IPS-NIHi11 (cell line): ENCODE measurements at regions not wholly inside any gene's neighbourhood (a gene's known extent, or its start where the extent isn't known, plus 50 kb on each side); places are given as distances from the start of the nearest gene placed in this dataset.
A peak's percentile ranks its signal among the peaks of the same experiment; 100 is the strongest.

Experiments used
- DNase-seq: peaks from one replicate; pipeline ENCODE4 v3.0.0; 2012; ENCODE audit warnings: mixed read lengths, low spot score

DNA sequence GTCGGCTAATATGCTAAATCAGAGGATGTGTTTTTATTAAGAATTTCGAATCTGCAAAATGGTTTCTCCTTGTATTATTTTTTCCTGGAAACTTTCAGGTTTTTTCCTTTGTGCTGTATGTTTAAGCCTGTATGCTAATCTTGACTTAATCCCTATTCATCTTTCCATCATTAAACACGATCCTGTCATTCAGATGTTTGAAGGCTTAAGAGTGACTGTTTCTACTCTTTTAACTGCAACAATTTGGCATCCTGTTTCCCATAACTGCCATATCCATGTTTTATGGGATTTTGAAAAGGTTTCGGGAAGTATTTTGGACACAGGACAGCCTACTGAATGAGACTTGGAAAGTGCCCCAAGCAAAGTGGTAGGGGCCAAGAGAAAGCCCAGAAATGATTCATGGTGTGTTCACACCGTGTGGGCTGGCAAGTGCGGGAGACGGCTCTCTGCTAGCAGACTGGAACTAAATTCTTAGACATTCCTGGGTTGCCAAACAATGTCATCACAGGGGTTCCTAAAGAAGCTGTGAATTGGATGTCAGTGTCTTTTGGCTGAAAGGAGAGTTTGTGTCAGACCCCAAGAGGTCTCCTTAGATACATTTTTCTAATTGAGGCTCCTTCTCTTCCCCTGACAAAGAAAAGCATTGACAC, 125.4 kb upstream of the ADAMTS16 start:
- DNase-seq, result peak; percentile 26

- no peak for DNase-seq
These were observed 122.1 kb upstream of the ADAMTS16 start for GRCh38 chr5:5017827-5018577.

DNA sequence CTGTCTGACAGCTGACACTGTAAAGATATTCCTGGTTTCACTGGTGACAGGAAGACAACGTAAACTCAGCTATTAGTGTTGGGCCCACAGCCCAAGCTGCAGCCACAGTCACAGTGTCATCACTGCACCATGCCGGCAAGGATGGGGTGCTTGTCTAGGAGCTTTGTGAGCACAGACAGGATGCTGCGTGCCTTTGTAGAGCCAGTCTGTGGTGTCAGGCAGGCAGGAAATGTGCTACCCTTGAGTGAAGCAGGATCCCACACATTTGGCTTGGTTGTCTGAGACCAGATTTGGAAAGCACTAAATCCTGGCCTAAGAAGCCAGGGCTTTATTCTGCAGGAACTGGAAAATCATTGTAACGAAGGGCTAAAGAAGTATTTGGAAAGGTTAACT, 121.6 kb upstream of the ADAMTS16 start:
- no peak for DNase-seq

GRCh38 chr5:5021436-5021835, 118.7 kb upstream of the ADAMTS16 start:
- DNase-seq, result no peak

GRCh38 chr5:5025098-5025773, 114.9 kb upstream of the ADAMTS16 start:
- DNase-seq, result no peak

DNA sequence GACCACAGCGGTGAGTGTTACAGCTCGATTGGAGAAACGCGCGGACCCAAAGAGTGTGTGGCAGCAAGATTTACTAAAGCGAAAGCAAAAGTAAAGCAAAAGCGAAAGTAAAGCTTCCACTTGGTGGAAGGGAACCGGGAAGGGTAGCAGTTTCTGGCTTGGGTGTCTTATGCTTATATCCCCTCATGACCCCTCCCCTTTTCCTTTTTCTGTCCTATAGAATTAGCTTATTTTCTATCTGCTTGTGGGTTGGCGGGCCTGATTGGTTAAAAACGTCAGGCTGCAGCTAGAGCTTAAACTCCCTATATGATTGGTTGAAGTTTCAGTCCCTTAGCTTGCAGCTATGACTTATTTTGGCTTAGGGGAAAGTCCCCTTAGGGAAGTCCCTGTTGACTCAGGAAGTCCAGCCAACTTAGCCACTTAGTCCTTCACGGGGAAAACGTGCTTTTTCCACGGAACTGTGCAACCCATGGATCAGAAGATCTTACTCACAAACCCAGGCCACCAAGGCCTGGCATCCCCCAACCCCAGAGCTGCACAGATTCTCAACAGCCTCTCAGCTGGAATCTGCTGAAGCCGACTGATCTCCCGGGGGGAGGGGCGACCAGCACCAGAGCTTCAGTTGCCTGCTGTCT, 114.2 kb upstream of the ADAMTS16 start:
- DNase-seq, result no peak

DNA sequence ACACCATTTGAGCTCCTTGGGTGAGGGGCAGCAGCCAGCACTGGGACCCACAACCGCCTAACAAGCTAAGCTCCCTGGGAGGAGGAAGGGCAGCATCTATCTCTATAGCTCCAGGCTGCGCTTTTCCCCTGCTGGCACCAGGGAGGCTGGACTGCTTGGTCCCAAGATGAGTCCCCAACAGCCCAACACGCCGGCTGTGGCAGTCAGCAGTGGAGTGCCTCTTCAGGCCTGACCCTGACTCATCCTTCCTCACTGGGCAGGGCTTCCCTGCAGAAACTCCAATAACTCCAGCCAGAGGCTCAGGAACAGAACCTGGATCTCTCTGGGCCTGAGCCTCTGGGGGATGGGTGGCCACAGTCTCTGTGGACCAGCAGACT, 113.7 kb upstream of the ADAMTS16 start:
- no peak for DNase-seq

GRCh38 chr5:5031665-5032064, 108.5 kb upstream of the ADAMTS16 start:
- no peak for DNase-seq

DNA sequence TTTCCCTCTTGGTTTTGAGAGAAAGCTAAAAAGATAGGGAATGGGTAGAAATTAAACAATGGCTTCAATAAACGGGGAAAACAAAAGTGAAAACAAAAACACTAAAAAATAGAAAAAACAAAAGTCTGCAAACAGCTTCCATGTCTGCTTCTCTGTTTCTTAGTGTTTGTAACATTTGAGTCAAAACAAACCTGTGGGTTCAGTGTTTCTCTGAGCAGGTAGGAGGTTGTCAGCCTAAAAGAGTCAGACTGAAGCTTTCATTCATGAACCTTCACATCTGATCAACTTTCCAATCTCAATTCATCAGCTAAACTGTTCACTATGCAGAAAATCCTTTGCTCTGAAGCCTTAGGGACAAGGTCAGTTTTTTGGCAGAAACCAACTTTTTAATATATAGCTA, 102.5 kb upstream of the ADAMTS16 start:
- DNase-seq, result no peak

DNA sequence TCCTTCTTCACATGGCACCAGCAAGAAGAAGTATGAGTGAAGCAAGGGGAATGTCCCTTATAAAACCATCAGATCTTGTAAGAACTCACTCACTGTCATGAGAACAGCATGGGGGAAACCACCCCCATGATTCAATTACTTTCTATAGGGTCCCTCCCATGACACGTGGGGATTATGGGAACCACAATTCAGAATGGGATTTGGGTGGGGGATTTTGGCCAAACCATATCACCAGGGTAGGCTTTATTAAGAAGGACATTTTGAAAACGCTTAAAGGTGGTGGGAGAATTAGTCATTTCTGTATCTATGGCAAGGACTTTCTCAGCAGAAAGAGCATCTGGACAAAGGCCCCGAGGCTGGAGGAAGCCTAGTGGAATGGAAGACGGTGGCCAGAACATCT, 100.2 kb upstream of the ADAMTS16 start:
- DNase-seq, result no peak

- no peak for DNase-seq
These were observed 99.4 kb upstream of the ADAMTS16 start for GRCh38 chr5:5040712-5041111.

DNA sequence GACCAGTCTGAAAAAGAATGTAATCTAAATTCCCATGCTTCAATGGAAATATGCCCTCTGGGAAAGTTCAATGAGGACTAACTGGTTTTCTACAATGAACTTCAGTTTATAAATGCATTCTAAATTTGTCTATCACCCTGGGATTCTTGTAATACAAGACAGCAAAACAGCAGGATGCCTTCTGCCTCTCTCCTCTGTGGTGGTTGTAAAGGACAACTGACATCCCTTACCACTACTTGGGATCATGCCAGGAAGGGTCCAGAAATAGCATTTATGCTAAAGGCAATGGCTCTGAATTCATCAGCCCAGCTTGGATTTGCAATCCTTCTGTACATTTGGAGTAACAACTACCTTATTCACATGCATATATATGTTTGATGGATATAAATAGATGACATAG, 97.3 kb upstream of the ADAMTS16 start:
- no peak for DNase-seq

DNA sequence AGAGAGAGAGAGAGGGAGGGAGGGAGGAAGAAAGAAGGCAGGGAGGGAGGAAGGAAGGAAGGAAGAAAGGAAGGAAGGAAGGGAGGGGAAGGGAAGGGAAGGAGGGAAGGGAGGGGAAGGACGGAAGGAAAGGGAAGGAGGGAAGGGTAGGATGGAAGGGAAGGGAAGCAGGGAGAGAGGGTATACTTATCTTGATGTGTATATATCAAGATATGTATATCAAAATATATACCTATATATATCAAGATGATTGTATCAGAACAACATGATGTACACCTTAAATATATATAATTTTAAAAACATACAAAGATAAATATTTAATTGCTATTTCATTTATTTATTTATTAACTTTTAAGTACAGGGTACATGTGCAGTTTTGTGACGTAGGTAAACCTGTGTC, 96.8 kb upstream of the ADAMTS16 start:
- DNase-seq, result no peak

- no peak for DNase-seq
These were observed 95.8 kb upstream of the ADAMTS16 start for GRCh38 chr5:5044247-5044840.

DNA sequence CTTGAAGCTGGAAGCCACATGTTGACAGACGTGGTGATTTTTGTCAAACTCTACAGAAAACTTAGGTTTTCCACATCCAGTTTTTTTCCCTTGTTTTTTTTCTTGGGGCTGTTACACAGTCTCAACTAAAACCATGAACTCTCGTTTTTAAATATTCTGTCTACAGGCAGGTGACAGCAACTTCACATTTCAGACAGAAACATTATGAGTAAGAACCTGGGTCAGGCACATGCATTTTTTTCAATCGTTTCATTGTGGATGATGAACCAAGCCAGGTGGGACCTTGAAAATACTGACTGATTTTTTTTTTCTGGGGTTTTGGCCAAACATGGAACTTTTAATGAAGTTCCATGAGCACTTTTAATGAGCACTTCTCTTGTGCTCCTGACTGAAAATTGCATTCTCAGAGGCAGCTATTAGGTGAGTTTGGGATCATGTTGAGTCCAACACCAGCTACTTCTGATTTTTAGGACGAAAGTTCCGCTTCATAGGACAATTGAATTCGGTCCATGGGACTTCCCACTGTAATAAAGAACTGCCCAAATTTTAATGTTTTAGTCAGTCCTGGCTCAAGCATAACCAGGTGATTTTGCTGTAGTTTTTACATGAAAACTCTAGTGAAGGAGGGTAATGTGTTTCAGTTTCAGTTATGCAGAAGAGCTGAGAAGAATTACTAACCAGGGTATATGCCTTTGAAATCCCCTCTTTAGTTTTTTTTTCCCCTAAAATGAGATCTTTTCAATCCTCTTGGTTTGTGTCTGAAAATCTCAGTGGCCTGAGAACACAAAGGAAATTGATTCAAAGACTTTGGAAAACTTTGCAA, 93.2 kb upstream of the ADAMTS16 start:
- DNase-seq, result no peak

GRCh38 chr5:5050801-5051200, 89.3 kb upstream of the ADAMTS16 start:
- DNase-seq, result no peak

- no peak for DNase-seq
These were observed 84.4 kb upstream of the ADAMTS16 start for GRCh38 chr5:5055712-5056111.

- DNase-seq, result no peak
These were observed 78.3 kb upstream of the ADAMTS16 start for GRCh38 chr5:5061836-5062235.

GRCh38 chr5:5062525-5063302, 77.4 kb upstream of the ADAMTS16 start:
- no peak for DNase-seq

- DNase-seq, result peak; percentile 22
These were observed 76.6 kb upstream of the ADAMTS16 start for GRCh38 chr5:5063533-5063953.

DNA sequence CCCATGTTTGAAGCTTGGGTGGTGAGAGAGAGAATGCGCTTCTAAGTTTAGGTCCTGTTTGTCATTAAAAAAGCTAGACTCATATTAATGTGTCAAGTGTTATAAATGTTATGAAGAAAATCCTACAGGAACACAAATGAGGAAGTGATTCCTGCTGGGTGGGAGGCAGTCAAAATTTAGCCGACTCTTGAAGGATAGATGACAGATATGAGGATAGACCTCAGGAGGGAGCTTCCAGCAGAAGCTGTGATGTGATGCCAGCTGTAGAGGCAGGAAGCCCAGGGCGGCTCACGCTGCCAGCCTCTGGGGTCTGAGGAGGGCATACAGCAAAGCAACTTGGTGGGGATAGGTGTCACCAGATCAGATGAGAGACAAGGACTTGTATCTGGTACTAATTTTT, 74.7 kb upstream of the ADAMTS16 start:
- no peak for DNase-seq
